HK-2 (cell line): ENCODE measurements at regions not wholly inside any gene's neighbourhood (a gene's known extent, or its start where the extent isn't known, plus 50 kb on each side); places are given as distances from the start of the nearest gene placed in this dataset.
"Not testable (repeated sequence)": the region's sequence is repeated elsewhere in the genome, so short reads cannot be mapped to it uniquely, and the experiment has no call there.

Source experiments
- DNase-seq: peaks from one replicate; pipeline ENCODE4 v3.0.0-alpha.2; 2018; ENCODE audit not compliant: unreplicated experiment

GRCh38 chr2:18311420-18312195, 248.8 kb downstream of the RDH14 start:
- DNase-seq, result no peak

- DNase-seq, result no peak
Observed at GRCh38 chr2:18309627-18310026, 250.8 kb downstream of the RDH14 start.

GRCh38 chr2:18309188-18309587, 251.3 kb downstream of the RDH14 start:
- DNase-seq, result no peak

- no peak for DNase-seq
Observed at GRCh38 chr2:18304849-18305248, 255.6 kb downstream of the RDH14 start.

- DNase-seq, result no peak
Observed at GRCh38 chr2:18301421-18302139, 258.9 kb downstream of the RDH14 start.

GRCh38 chr2:18299423-18300212, 260.8 kb downstream of the RDH14 start:
- DNase-seq, result peak; percentile 55

GRCh38 chr2:18297534-18298058, 262.9 kb downstream of the RDH14 start:
- no peak for DNase-seq

- DNase-seq, result no peak
Observed at GRCh38 chr2:18290386-18290785, 270.1 kb downstream of the RDH14 start.

- DNase-seq, result no peak
Observed at GRCh38 chr2:18286897-18287296, 273.6 kb downstream of the RDH14 start.

- DNase-seq, result no peak
Observed at GRCh38 chr2:18284331-18284730, 276.1 kb downstream of the RDH14 start.

- DNase-seq, result no peak
Observed at GRCh38 chr2:18282026-18282425, 278.4 kb downstream of the RDH14 start.

- no peak for DNase-seq
Observed at GRCh38 chr2:18276583-18277075, 283.8 kb downstream of the RDH14 start.

GRCh38 chr2:18273205-18273604, 287.2 kb downstream of the RDH14 start:
- no peak for DNase-seq

GRCh38 chr2:18272148-18272494, 288.3 kb downstream of the RDH14 start:
- DNase-seq, result no peak

GRCh38 chr2:18271370-18272147, 288.9 kb downstream of the RDH14 start:
- DNase-seq, result no peak

- no peak for DNase-seq
Observed at GRCh38 chr2:18268400-18268799, 292.1 kb downstream of the RDH14 start.

GRCh38 chr2:18267501-18267900, 293.0 kb downstream of the RDH14 start:
- DNase-seq, result peak; percentile 48

GRCh38 chr2:18266699-18267098, 293.8 kb downstream of the RDH14 start:
- not testable (repeated sequence) for DNase-seq

- DNase-seq, result no peak
Observed at GRCh38 chr2:18265614-18266586, 294.6 kb downstream of the RDH14 start.

GRCh38 chr2:18262601-18263000, 297.9 kb downstream of the RDH14 start:
- no peak for DNase-seq
